ENCODE measurements at regions not wholly inside any gene's neighbourhood (a gene's known extent, or its start where the extent isn't known, plus 50 kb on each side); places are given as distances from the start of the nearest gene placed in this dataset.

GRCh38 chr4:159981469-159981856 is 878.6 kb downstream of the RAPGEF2 start:
- no peak overlapping the region for H3K4me3 Mint-ChIP-seq
- H3K9me3 Mint-ChIP-seq = peaks cover 5% of the 10 kb centered on the region
- H3K4me1 Mint-ChIP-seq = no peaks in the 10 kb centered on the region
- DNase-seq (ENCODE audit: low read depth, low spot score) = no peak
- H3K27ac Mint-ChIP-seq (ENCODE audit: unreplicated experiment) = no peak overlapping the region
- no peaks in the 10 kb centered on the region for H3K36me3 Mint-ChIP-seq (ENCODE audit: low read depth)
- TF ChIP-seq CTCF (conservative IDR thresholded peaks at IDR 0.05) = no peak
- no peaks in the 10 kb centered on the region for H3K27me3 Mint-ChIP-seq (ENCODE audit: low read depth)

GRCh38 chr4:159983082-159983481 is 880.2 kb downstream of the RAPGEF2 start:
- Mint-ChIP-seq H3K27ac (ENCODE audit: unreplicated experiment) (no peak overlapping the region), H3K36me3 (ENCODE audit: low read depth) (no peaks in the 10 kb centered on the region), H3K9me3 (peaks cover 2% of the 10 kb centered on the region), H3K27me3 (ENCODE audit: low read depth) (no peaks in the 10 kb centered on the region), H3K4me3 (no peak overlapping the region), H3K4me1 (no peaks in the 10 kb centered on the region)
- no peak for TF ChIP-seq CTCF (conservative IDR thresholded peaks at IDR 0.05)
- DNase-seq (ENCODE audit: low read depth, low spot score) = no peak

GRCh38 chr4:160009656-160010493 is 907.0 kb downstream of the RAPGEF2 start:
- H3K36me3 Mint-ChIP-seq (ENCODE audit: low read depth) = peaks cover 4% of the 10 kb centered on the region
- DNase-seq (ENCODE audit: low read depth, low spot score) = no peak
- H3K4me3 Mint-ChIP-seq = no peak overlapping the region
- H3K27ac Mint-ChIP-seq (ENCODE audit: unreplicated experiment) = no peak overlapping the region
- no peak for TF ChIP-seq CTCF (conservative IDR thresholded peaks at IDR 0.05)
- H3K9me3 Mint-ChIP-seq = peaks cover 13% of the 10 kb centered on the region
- H3K27me3 Mint-ChIP-seq (ENCODE audit: low read depth) = no peaks in the 10 kb centered on the region
- H3K4me1 Mint-ChIP-seq = no peaks in the 10 kb centered on the region

- Mint-ChIP-seq H3K27ac (ENCODE audit: unreplicated experiment) (no peak overlapping the region), H3K36me3 (ENCODE audit: low read depth) (no peaks in the 10 kb centered on the region), H3K4me1 (no peaks in the 10 kb centered on the region), H3K27me3 (ENCODE audit: low read depth) (no peaks in the 10 kb centered on the region), H3K4me3 (no peak overlapping the region), H3K9me3 (peaks cover 14% of the 10 kb centered on the region)
- TF ChIP-seq CTCF (conservative IDR thresholded peaks at IDR 0.05) = no peak
- DNase-seq (ENCODE audit: low read depth, low spot score) = no peak
These were observed 917.1 kb downstream of the RAPGEF2 start for GRCh38 chr4:160019936-160020335.

GRCh38 chr4:160020804-160021203 is 917.9 kb downstream of the RAPGEF2 start:
- H3K4me3 Mint-ChIP-seq = no peak overlapping the region
- H3K4me1 Mint-ChIP-seq = no peaks in the 10 kb centered on the region
- no peaks in the 10 kb centered on the region for H3K36me3 Mint-ChIP-seq (ENCODE audit: low read depth)
- H3K9me3 Mint-ChIP-seq = peaks cover 14% of the 10 kb centered on the region
- DNase-seq (ENCODE audit: low read depth, low spot score) = no peak
- no peaks in the 10 kb centered on the region for H3K27me3 Mint-ChIP-seq (ENCODE audit: low read depth)
- no peak overlapping the region for H3K27ac Mint-ChIP-seq (ENCODE audit: unreplicated experiment)
- TF ChIP-seq CTCF (conservative IDR thresholded peaks at IDR 0.05) = no peak

All from neural crest cell (in vitro differentiated cells).